Peyer's patch (tissue), 4 donors: ENCODE measurements at regions not wholly inside any gene's neighbourhood (a gene's known extent, or its start where the extent isn't known, plus 50 kb on each side); places are given as distances from the start of the nearest gene placed in this dataset.

Source experiments
- POLR2A ChIP-seq, 2 donors: fragments of 450-650 bp; IDR thresholded peaks; one replicate each; pipeline ENCODE4 v1.5.1; 2017; ENCODE audit warnings: antibody characterized with exemption in 2 of 2, mild to moderate bottlenecking in 2 of 2, moderate library complexity in 2 of 2
- TF ChIP-seq, protein P1 (sequence below), 6 experiments: fragments of 450-650 bp in 4 of 6; fragments of 200-600 bp in 2 of 6; sonication (generic) in 1 of 6; IDR thresholded peaks; one replicate each; pipeline ENCODE4 v1.5.1; 2017 to 2019; ENCODE audit warnings: antibody characterized with exemption in 6 of 6, mild to moderate bottlenecking in 3 of 6, moderate library complexity in 1 of 6

DNA sequence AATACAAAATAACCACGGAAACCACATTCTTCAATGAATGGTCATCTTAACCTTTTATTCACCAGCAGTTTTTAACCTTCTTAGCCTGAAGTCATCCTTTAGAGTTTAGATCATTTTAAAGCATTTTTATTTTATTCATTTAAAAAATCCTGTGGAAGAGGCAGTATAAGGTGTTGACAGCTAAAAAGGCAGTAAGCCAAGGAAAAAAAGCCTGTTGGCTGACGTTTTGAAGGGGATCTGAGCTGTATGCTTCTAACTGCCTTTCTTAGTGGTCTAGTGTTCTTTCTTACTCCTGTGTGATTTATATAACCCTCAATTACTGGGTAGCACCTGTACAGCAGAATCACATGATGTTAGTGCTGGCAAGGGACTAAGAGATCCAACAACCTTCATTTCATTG lies 438.3 kb upstream of the SEL1L start:
- TF ChIP-seq, protein P1, sequence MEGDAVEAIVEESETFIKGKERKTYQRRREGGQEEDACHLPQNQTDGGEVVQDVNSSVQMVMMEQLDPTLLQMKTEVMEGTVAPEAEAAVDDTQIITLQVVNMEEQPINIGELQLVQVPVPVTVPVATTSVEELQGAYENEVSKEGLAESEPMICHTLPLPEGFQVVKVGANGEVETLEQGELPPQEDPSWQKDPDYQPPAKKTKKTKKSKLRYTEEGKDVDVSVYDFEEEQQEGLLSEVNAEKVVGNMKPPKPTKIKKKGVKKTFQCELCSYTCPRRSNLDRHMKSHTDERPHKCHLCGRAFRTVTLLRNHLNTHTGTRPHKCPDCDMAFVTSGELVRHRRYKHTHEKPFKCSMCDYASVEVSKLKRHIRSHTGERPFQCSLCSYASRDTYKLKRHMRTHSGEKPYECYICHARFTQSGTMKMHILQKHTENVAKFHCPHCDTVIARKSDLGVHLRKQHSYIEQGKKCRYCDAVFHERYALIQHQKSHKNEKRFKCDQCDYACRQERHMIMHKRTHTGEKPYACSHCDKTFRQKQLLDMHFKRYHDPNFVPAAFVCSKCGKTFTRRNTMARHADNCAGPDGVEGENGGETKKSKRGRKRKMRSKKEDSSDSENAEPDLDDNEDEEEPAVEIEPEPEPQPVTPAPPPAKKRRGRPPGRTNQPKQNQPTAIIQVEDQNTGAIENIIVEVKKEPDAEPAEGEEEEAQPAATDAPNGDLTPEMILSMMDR (IDR thresholded peaks at IDR 0.05), result no peak
- no peak for TF ChIP-seq POLR2A (IDR thresholded peaks at IDR 0.05)
